ENCODE measurements at regions not wholly inside any gene's neighbourhood (a gene's known extent, or its start where the extent isn't known, plus 50 kb on each side); places are given as distances from the start of the nearest gene placed in this dataset.

GRCh38 chr3:165716592-165716991 is 120.6 kb downstream of the BCHE start:
- TF ChIP-seq POLR2A (IDR thresholded peaks at IDR 0.05) (no peak), CTCF (IDR thresholded peaks at IDR 0.05) (no peak)

All from ovary (tissue), 3 donors.